Body of pancreas (tissue), 4 donors: ENCODE measurements at regions not wholly inside any gene's neighbourhood (a gene's known extent, or its start where the extent isn't known, plus 50 kb on each side); places are given as distances from the start of the nearest gene placed in this dataset.

ENCODE experiments used
- POLR2A ChIP-seq, 3 donors: fragments of 450-650 bp; IDR thresholded peaks; one replicate each; pipeline ENCODE4 v1.6.1; 2016; ENCODE audit warnings: antibody characterized with exemption in 3 of 3, mild to moderate bottlenecking in 2 of 3
- TF ChIP-seq, protein P1 (sequence below), 7 experiments: fragments of 450-650 bp in 4 of 7; fragments of 200-600 bp in 3 of 7; sonication (generic) in 3 of 7; IDR thresholded peaks; one replicate each; pipeline ENCODE4 v1.5.1; 2016 to 2019; ENCODE audit warnings: antibody characterized with exemption in 7 of 7

DNA sequence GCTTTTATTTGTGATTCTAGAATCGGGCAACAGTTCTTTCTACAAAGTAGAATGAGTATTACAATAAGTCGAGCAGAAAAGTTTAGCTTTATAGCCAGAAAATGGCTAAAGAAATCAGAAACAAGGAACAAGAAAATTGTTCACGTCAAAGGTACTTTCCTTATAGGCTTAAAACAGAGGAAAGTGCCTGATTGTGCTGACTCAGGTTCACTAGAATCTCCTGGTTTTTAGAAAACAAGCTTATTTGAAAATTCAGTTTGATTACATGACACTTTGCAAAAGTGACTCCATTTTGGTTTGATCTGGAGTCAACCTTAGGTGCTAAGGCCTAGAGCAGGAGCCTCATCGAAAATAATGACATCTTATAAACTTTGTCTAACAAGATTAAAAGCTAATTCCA lies 564.7 kb upstream of the FLRT2 start:
- TF ChIP-seq POLR2A (IDR thresholded peaks at IDR 0.05): no peak
- TF ChIP-seq, protein P1, sequence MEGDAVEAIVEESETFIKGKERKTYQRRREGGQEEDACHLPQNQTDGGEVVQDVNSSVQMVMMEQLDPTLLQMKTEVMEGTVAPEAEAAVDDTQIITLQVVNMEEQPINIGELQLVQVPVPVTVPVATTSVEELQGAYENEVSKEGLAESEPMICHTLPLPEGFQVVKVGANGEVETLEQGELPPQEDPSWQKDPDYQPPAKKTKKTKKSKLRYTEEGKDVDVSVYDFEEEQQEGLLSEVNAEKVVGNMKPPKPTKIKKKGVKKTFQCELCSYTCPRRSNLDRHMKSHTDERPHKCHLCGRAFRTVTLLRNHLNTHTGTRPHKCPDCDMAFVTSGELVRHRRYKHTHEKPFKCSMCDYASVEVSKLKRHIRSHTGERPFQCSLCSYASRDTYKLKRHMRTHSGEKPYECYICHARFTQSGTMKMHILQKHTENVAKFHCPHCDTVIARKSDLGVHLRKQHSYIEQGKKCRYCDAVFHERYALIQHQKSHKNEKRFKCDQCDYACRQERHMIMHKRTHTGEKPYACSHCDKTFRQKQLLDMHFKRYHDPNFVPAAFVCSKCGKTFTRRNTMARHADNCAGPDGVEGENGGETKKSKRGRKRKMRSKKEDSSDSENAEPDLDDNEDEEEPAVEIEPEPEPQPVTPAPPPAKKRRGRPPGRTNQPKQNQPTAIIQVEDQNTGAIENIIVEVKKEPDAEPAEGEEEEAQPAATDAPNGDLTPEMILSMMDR (IDR thresholded peaks at IDR 0.05): no peak
